DOHH2 (cell line): ENCODE measurements at regions not wholly inside any gene's neighbourhood (a gene's known extent, or its start where the extent isn't known, plus 50 kb on each side); places are given as distances from the start of the nearest gene placed in this dataset.
A peak's percentile ranks its signal among the peaks of the same experiment; 100 is the strongest.

Experiments used
- EZH2phosphoT487 ChIP-seq: fragments of 200-600 bp; sonication (generic); IDR thresholded peaks from 2 replicates; pipeline ENCODE4 v1.6.1; 2017; ENCODE audit warnings: borderline replicate concordance, mild to moderate bottlenecking, antibody characterized with exemption, low read length, moderate library complexity, mixed read lengths
- TF ChIP-seq, protein P1 (sequence below): fragments of 200-600 bp; sonication (generic); IDR thresholded peaks from one replicate; pipeline ENCODE4 v1.5.1; 2014; ENCODE audit warnings: antibody characterized with exemption, mild to moderate bottlenecking, low read depth, low read length; ENCODE audit not compliant: poor library complexity, severe bottlenecking

DNA sequence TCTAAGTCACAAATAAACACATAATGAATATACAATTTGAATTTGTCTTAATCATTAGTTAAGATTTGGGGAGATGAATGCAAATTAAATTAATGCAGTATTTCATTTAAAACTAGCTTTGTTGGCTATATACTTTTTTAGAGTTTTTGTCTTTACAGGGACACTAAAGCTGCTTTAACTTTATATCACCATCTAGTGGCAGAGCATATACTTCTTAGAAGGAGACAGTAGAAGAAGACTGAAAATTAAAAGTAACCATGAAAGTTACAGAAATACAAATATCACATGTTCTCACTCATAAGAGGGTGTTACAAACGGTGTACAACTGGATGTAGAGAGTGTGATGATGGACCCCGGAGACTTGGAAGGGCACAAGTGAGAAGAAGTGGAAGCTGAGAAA lies 268.3 kb upstream of the NETO1 start:
- TF ChIP-seq, protein P1, sequence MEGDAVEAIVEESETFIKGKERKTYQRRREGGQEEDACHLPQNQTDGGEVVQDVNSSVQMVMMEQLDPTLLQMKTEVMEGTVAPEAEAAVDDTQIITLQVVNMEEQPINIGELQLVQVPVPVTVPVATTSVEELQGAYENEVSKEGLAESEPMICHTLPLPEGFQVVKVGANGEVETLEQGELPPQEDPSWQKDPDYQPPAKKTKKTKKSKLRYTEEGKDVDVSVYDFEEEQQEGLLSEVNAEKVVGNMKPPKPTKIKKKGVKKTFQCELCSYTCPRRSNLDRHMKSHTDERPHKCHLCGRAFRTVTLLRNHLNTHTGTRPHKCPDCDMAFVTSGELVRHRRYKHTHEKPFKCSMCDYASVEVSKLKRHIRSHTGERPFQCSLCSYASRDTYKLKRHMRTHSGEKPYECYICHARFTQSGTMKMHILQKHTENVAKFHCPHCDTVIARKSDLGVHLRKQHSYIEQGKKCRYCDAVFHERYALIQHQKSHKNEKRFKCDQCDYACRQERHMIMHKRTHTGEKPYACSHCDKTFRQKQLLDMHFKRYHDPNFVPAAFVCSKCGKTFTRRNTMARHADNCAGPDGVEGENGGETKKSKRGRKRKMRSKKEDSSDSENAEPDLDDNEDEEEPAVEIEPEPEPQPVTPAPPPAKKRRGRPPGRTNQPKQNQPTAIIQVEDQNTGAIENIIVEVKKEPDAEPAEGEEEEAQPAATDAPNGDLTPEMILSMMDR, result peak; percentile 69
- no peak for TF ChIP-seq EZH2phosphoT487
